ENCODE measurements at regions not wholly inside any gene's neighbourhood (a gene's known extent, or its start where the extent isn't known, plus 50 kb on each side); places are given as distances from the start of the nearest gene placed in this dataset.

DNA sequence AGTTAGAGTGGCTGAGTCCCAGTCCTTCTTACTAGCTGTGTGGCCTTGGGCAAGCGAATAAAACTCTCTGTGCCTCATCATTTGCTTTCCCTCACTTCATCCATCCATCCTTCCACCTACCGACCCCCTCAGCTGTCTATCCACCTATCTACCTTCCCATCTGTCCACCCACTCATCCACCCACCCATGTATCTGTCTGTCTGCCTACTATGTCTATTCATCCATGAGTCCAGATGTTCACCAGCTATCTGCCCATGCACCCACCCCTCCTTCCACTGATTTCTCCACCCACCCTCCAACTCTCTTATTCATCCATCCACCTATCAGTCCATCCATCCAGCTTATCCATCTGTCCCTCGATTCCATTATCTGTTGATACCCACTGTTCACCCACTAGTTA lies 60.4 kb upstream of the ATP2B2 start:
- no peak for TF ChIP-seq CTCF (IDR thresholded peaks at IDR 0.05)
- TF ChIP-seq USF2 (IDR thresholded peaks at IDR 0.05) = no peak
- no peak for TF ChIP-seq RFX5 (IDR thresholded peaks at IDR 0.05)
- TF ChIP-seq, protein P1, sequence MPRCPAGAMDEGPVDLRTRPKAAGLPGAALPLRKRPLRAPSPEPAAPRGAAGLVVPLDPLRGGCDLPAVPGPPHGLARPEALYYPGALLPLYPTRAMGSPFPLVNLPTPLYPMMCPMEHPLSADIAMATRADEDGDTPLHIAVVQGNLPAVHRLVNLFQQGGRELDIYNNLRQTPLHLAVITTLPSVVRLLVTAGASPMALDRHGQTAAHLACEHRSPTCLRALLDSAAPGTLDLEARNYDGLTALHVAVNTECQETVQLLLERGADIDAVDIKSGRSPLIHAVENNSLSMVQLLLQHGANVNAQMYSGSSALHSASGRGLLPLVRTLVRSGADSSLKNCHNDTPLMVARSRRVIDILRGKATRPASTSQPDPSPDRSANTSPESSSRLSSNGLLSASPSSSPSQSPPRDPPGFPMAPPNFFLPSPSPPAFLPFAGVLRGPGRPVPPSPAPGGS (IDR thresholded peaks at IDR 0.05) = no peak
